Midbrain (tissue), 1 donor: ENCODE measurements at regions not wholly inside any gene's neighbourhood (a gene's known extent, or its start where the extent isn't known, plus 50 kb on each side); places are given as distances from the start of the nearest gene placed in this dataset.
"Not testable (repeated sequence)": the region's sequence is repeated elsewhere in the genome, so short reads cannot be mapped to it uniquely, and the experiment has no call there.

Experiments
- DNase-seq: peaks from one replicate; lab custom pipeline; 2025; lab: John Stamatoyannopoulos, UW

DNA sequence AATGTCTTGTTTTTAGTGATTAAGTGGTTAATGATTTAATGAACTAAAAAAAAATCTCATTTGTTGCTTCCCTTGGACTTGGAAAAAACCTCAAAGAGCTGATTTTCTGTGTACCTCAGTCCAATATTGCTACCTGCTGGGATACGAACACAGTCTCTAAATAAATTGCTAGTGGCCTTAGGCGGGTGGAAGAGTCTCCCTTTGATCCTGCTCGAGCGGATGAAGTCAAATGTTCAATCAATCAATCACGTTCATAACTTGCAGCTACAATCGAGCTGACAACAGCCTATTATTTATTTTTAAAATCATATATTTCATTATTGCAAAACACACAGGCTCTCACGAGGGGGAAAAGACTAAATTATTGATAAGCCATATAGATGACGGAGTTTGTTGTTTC lies 57.3 kb upstream of the HABP2 start:
- DNase-seq: no peak

DNA sequence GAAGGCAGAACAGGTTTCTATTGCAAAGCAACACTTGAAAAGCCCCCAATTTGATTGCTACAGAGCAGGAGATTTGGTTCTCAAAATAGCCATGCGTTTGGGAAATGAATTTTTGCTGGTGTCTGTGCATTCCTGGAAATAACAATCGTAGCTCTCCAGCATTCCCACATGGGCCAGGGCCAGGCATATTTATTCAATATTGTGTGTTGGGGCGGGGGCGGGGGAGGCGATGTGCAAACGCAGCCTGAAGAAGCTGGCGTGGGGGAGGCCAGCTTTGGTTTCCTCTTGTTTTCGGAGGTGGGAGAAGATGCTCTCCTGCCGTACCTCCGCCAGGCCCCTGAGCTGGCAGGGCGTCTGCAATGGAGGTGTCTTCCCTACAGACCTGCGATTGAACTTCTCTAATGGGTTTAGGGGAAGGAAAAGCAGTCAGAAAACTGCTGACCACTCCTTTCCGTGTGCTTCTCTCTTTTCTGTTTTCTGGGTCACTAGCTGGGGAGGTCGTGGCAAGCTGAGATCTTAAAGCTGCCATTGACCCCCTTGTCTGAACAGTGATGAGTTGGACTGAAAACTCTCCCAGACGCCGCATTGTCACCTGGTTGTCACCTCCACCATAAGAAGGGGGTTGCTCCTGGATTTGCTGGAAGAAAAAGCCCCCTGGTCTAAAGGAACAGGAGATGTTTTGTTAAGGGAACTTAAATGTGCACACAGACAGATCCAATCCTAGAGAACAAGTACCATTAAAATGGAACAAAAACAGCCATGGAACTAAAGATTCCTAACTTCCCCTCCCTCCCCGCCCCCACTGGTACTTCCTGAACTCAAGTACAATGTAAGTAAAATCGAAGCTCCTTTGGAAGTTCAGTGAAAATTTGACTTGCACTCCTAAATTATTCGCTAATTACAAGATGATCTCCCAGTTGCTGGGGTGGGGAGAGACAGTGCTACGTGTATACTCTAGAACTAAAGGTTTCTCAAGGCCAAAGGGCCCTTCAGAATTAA lies 56.4 kb upstream of the HABP2 start:
- no peak for DNase-seq

DNA sequence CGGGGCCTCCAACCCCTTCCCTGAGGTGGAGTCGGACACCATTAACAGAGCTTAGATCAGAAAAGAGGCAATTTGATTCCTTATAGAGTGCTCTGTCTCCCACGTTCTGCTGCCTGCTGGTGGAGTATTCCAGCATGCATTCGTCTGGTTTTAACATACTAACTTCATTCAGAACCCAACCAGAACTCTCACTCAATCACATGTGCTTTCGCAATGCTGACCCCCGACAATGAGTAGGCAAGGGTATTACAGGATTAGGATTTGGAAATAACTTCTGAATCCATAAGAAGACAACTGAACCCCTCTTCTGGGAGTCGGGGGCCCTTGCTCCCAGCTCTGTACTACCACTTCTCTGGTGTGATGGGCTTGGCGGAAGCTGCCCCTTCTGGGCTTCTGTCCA lies 55.7 kb upstream of the HABP2 start:
- no peak for DNase-seq

DNA sequence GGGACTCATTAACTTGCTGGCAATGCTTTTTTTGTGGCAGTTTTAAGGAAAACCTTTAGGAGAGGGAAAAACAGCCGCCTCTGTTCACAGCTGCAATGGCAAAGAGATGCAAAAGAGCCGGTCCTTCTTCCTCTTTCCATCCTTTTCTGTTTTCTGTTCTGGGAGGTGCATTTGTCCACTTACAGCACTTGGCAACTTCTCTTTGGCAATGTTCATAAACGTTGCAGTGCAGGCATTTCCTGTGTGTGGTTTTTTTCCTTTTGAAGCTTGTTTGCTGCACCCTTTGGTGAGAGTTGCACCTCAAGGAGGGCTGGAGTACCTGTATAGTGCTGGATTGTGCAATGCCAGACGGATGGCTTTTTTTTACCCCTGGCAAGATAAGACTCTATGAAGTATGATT lies 53.9 kb upstream of the HABP2 start:
- no peak for DNase-seq

DNA sequence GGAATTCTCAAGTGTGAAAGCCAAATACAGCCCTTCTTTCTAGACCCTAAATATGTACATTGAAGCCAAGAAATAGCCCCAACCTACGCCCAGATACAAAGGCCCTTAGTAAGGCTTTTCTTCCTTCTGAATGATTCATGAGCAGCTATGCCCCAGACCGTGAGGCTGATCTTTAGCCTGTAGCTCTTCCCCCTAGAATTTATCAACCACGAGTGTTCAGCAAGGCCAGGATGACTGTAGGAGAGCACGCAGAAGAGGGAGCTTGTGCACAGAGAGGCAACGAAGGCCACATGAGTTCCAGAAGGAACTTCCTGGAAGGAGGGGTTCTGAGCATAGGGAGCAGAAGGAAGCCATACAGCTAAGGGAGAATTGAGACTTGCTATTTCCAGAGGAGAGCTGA lies 53.0 kb upstream of the HABP2 start:
- no peak for DNase-seq

DNA sequence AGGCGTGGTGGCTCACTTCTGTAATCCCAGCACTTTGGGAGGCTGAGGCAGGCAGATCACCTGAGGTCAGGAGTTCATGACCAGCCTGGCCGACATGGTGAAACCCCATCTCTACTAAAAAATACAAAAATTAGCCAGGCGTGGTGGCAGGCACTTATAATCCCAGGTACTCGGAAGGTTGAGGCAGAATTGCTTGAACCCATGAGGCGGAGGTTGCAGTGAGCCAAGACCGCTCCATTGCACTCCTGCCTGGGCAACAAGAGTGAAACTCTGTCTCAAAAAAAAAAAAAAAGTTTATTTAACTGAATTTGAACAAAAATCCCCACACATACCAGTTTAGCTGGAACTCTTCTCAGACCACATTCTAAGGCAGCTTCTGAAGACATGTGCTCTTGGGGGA lies 51.8 kb upstream of the HABP2 start:
- not testable (repeated sequence) for DNase-seq
